ENCODE measurements at regions not wholly inside any gene's neighbourhood (a gene's known extent, or its start where the extent isn't known, plus 50 kb on each side); places are given as distances from the start of the nearest gene placed in this dataset.

DNA sequence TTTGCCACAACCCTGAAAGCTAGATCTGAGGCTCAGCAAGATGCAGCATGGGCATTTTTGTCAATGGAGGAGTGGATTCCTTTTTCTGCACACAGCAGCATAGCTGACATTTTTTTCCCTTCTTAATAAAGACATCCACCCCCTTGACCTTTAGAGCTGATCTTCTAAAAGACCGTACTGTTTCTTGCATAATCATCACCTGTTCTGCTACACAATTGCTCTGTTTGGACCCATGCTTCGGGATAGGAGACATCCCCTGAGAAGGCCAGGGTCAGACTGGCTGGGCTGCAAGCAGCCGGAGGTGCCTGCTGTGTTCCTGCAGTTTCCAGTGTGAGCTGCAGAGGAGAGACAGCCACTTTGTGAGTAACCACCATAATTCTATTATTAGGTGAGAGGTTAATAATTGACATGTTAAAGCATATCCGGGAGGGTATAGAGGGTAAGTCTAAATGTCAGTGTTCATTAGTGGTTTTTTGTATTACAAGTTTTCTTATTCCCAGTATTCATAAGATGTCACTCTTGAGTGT, 108.5 kb upstream of the C1QTNF9B start:
- no peaks in the 10 kb centered on the region for H4K20me1 ChIP-seq (ENCODE audit: insufficient read depth, low read length)
- no peaks in the 10 kb centered on the region for H3K79me2 ChIP-seq (ENCODE audit: insufficient read depth, low read length)
- peaks cover 0 to 1% (median 0%) of the 10 kb centered on the region in 7 donors for H3K9me3 Mint-ChIP-seq
- H3K4me2 ChIP-seq (replicated peaks; ENCODE audit: extremely low read depth, low read length, poor library complexity, severe bottlenecking): no peak overlapping the region
- intact Hi-C loops (cut with micrococcal nuclease): no loop called here
- no peaks in the 10 kb centered on the region for H3K9me3 ChIP-seq (replicated peaks in 1 of 2; ENCODE audit: control insufficient read depth in 1 of 2, insufficient read depth in 1 of 2, low read length in 2 of 2)
- H3K27me3 ChIP-seq (ENCODE audit: control insufficient read depth in 2 of 2, insufficient read depth in 2 of 2, low read length in 2 of 2): no peaks in the 10 kb centered on the region
- H3K4me1 ChIP-seq (ENCODE audit: control insufficient read depth in 1 of 2, insufficient read depth in 2 of 2, low read length in 2 of 2): no peaks in the 10 kb centered on the region
- no peak overlapping the region for H3K4me3 ChIP-seq (replicated peaks in 1 of 3; ENCODE audit: low read depth in 2 of 3, low read length in 3 of 3)
- H3K4me3 Mint-ChIP-seq: no peak overlapping the region
- peaks cover 0 to 3% (median 0%) of the 10 kb centered on the region in 3 donors for H3K27me3 Mint-ChIP-seq (ENCODE audit: low read depth in 3 of 3)
- WGBS (ENCODE audit: insufficient coverage): no CpG with 5 or more reads among the region's 4 CpGs
- H3K36me3 Mint-ChIP-seq: no peaks in the 10 kb centered on the region
- no peak overlapping the region for H3K9ac ChIP-seq (ENCODE audit: insufficient read depth, low read length, poor library complexity, severe bottlenecking)
- H3K36me3 ChIP-seq (replicated peaks in 1 of 2; ENCODE audit: control insufficient read depth in 1 of 2, insufficient read depth in 2 of 2, low read length in 2 of 2): no peaks in the 10 kb centered on the region
- H2AFZ ChIP-seq (ENCODE audit: insufficient read depth, low read depth, low read length, poor library complexity, severe bottlenecking): no peak overlapping the region
- H3K4me1 Mint-ChIP-seq: no peaks in the 10 kb centered on the region
- TF ChIP-seq, protein P1, sequence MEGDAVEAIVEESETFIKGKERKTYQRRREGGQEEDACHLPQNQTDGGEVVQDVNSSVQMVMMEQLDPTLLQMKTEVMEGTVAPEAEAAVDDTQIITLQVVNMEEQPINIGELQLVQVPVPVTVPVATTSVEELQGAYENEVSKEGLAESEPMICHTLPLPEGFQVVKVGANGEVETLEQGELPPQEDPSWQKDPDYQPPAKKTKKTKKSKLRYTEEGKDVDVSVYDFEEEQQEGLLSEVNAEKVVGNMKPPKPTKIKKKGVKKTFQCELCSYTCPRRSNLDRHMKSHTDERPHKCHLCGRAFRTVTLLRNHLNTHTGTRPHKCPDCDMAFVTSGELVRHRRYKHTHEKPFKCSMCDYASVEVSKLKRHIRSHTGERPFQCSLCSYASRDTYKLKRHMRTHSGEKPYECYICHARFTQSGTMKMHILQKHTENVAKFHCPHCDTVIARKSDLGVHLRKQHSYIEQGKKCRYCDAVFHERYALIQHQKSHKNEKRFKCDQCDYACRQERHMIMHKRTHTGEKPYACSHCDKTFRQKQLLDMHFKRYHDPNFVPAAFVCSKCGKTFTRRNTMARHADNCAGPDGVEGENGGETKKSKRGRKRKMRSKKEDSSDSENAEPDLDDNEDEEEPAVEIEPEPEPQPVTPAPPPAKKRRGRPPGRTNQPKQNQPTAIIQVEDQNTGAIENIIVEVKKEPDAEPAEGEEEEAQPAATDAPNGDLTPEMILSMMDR (IDR thresholded peaks at IDR 0.05): no peak
- H3K27ac Mint-ChIP-seq: no peak overlapping the region
- DNase-seq: no peak
- H3K27ac ChIP-seq (ENCODE audit: low read depth in 1 of 2, low read length in 2 of 2): no peak overlapping the region

DNA sequence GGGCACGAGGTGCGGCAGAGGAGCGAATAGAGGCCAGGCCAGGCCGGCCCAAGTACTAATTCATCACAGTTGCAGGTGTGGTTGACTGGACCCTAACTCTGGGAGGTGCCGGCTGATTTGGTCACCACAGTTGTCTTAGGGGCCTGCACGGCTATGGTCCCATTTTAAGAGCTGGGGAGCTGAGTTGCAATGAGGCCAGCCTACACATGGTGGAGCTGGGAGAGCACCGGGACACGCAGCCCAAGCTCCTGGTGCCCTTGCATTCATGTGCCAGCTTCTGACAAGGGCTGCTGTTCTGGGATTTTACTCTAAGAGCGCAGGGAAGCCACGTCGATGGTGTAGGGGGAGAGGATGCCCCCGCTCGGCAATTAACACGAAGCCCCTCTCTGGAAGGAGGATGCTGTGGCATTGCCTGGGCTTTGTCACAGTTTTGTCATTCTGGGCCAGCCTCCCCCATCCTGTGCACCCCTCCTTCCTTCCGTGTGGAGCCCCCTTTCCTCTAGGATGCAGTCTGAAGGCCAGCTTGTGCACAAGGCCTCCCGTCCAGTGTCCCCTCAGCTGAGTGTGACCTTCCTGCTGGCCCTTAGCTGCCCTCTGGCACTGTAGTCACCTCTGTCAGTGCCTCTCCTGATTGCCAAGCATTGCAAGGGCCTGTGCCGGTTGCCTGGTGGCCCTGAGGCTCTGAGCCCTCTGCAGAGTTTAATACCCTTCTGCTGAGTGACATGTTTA, 109.4 kb upstream of the C1QTNF9B start:
- Histone ChIP-seq H2AFZ (ENCODE audit: insufficient read depth, low read depth, low read length, poor library complexity, severe bottlenecking) (no peak overlapping the region), H3K27ac (ENCODE audit: low read depth in 1 of 2, low read length in 2 of 2) (no peak overlapping the region), H4K20me1 (ENCODE audit: insufficient read depth, low read length) (no peaks in the 10 kb centered on the region), H3K4me2 (replicated peaks; ENCODE audit: extremely low read depth, low read length, poor library complexity, severe bottlenecking) (no peak overlapping the region), H3K9me3 (replicated peaks in 1 of 2; ENCODE audit: control insufficient read depth in 1 of 2, insufficient read depth in 1 of 2, low read length in 2 of 2) (no peaks in the 10 kb centered on the region), H3K4me1 (ENCODE audit: control insufficient read depth in 1 of 2, insufficient read depth in 2 of 2, low read length in 2 of 2) (no peaks in the 10 kb centered on the region), H3K36me3 (replicated peaks in 1 of 2; ENCODE audit: control insufficient read depth in 1 of 2, insufficient read depth in 2 of 2, low read length in 2 of 2) (no peaks in the 10 kb centered on the region), H3K27me3 (ENCODE audit: control insufficient read depth in 2 of 2, insufficient read depth in 2 of 2, low read length in 2 of 2) (no peaks in the 10 kb centered on the region), H3K4me3 (replicated peaks in 1 of 3; ENCODE audit: low read depth in 2 of 3, low read length in 3 of 3) (no peak overlapping the region), H3K79me2 (ENCODE audit: insufficient read depth, low read length) (no peaks in the 10 kb centered on the region), H3K9ac (ENCODE audit: insufficient read depth, low read length, poor library complexity, severe bottlenecking) (no peak overlapping the region)
- no peak for DNase-seq
- TF ChIP-seq, protein P1 (IDR thresholded peaks at IDR 0.05): no peak
- 87% methylated on average over 14 of the region's 17 CpGs for WGBS (ENCODE audit: insufficient coverage)
- Mint-ChIP-seq H3K36me3 (no peaks in the 10 kb centered on the region), H3K27me3 (ENCODE audit: low read depth in 3 of 3) (peaks cover 2 to 3% (median 3%) of the 10 kb centered on the region in 3 donors), H3K4me3 (no peak overlapping the region), H3K27ac (no peak overlapping the region), H3K9me3 (peaks cover 0 to 1% (median 0%) of the 10 kb centered on the region in 7 donors), H3K4me1 (no peaks in the 10 kb centered on the region)
- intact Hi-C loops (cut with micrococcal nuclease): no loop called here
